ENCODE measurements at regions not wholly inside any gene's neighbourhood (a gene's known extent, or its start where the extent isn't known, plus 50 kb on each side); places are given as distances from the start of the nearest gene placed in this dataset.

- no peak for DNase-seq
These were observed 137.8 kb downstream of the RWDD3 start for GRCh38 chr1:95371666-95372282.

- DNase-seq = no peak
These were observed 141.2 kb downstream of the RWDD3 start for GRCh38 chr1:95375174-95375573.

- no peak for DNase-seq
These were observed 146.9 kb downstream of the RWDD3 start for GRCh38 chr1:95380909-95381308.

GRCh38 chr1:95382000-95382786, 148.2 kb downstream of the RWDD3 start:
- no peak for DNase-seq

GRCh38 chr1:95383111-95383510, 149.1 kb downstream of the RWDD3 start:
- no peak for DNase-seq

GRCh38 chr1:95384567-95384966, 150.6 kb downstream of the RWDD3 start:
- DNase-seq = peak; percentile 4

GRCh38 chr1:95386371-95386770, 152.4 kb downstream of the RWDD3 start:
- no peak for DNase-seq

GRCh38 chr1:95386915-95387314, 152.9 kb downstream of the RWDD3 start:
- no peak for DNase-seq

GRCh38 chr1:95388031-95388430, 154.0 kb downstream of the RWDD3 start:
- DNase-seq = no peak

GRCh38 chr1:95393434-95393833, 159.4 kb downstream of the RWDD3 start:
- DNase-seq = no peak

- no peak for DNase-seq
These were observed 162.5 kb downstream of the RWDD3 start for GRCh38 chr1:95396557-95396956.

GRCh38 chr1:95402780-95403179, 168.8 kb downstream of the RWDD3 start:
- DNase-seq = no peak

- DNase-seq = no peak
These were observed 172.3 kb downstream of the RWDD3 start for GRCh38 chr1:95406279-95406678.

- DNase-seq = peak; percentile 2
These were observed 173.3 kb downstream of the RWDD3 start for GRCh38 chr1:95407131-95407885.

- no peak for DNase-seq
These were observed 173.9 kb downstream of the RWDD3 start for GRCh38 chr1:95407886-95408291.

GRCh38 chr1:95408507-95409136, 174.6 kb downstream of the RWDD3 start:
- no peak for DNase-seq

- no peak for DNase-seq
These were observed 175.3 kb downstream of the RWDD3 start for GRCh38 chr1:95409276-95409675.

- DNase-seq = no peak
These were observed 175.9 kb downstream of the RWDD3 start for GRCh38 chr1:95409901-95410300.

GRCh38 chr1:95415146-95415545, 181.1 kb downstream of the RWDD3 start:
- DNase-seq = no peak

- DNase-seq = peak; percentile 3
These were observed 192.8 kb downstream of the RWDD3 start for GRCh38 chr1:95426772-95427171.

- no peak for DNase-seq
These were observed 193.5 kb downstream of the RWDD3 start for GRCh38 chr1:95427525-95427924.

GRCh38 chr1:95431235-95431634, 197.2 kb downstream of the RWDD3 start:
- DNase-seq = no peak

- DNase-seq = no peak
These were observed 201.6 kb downstream of the RWDD3 start for GRCh38 chr1:95435611-95436010.
